ENCODE measurements at regions not wholly inside any gene's neighbourhood (a gene's known extent, or its start where the extent isn't known, plus 50 kb on each side); places are given as distances from the start of the nearest gene placed in this dataset.

DNA sequence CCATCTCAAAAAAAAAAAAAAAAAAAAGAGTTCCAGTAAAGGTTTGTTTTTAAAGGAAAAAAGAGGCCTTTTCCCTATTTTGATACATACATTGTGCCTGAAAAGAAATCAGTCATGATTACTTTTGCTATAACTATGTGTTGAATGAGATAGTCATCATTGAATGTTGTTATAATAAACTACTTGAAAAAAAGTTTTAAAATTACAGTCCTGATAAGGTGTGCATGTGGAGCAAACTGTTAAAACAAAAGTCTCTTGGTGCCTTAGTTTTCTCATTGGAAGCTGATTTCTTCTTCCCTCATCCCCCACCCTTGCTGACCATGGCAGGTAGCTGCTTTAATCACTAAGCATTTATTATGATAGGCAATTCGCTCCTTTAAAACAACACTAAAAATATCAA, 172.3 kb upstream of the TBCA start:
- no peak for DNase-seq

DNA sequence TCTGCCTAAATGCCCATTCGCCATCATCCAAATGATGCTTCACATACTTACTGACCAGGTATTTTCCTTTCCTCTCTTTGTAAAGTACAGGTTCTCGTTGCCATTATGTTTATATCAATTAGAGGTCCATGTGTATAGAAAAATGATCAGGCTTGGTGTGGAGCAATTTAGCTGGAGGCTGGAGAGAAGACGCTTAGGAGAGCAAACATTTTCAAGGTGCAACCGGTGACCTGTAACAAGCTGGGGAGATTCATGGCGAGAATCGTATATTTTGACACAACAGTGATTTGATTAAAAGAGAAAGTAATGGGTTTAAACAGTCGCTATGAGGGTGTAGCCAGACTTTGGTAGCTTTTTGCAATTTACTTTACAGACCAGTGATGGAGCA, 170.9 kb upstream of the TBCA start:
- DNase-seq: no peak

DNA sequence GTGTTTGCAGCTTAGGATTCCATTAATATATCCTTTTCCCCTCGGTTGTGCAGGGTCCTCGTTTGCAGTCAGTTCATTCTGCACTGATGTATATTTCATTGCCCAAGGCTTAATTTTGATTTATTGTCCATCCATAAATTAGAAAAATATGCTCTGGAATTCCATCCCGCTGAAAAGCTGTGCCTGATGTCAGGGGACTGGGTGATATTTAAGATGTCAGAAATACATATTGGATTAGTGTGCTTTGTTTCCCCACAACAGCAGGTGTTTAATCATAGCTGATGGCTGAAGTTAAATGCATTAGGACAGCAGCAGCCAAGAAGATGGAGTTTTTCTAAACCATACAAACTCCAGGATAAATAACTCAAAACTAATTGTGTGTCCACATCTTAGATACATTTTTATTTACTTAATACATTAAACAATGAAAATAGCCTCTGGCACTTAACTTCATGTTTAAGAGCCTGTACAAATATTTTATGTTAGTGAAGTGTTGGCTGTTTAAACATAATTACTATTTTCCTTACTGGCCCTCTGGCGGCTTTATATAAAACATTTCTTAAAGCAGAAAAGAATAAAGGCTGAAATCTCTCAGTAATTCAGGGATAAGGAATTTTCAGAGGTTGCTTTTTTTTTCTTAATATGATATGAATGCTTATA, 170.4 kb upstream of the TBCA start:
- DNase-seq: peak; percentile 35

DNA sequence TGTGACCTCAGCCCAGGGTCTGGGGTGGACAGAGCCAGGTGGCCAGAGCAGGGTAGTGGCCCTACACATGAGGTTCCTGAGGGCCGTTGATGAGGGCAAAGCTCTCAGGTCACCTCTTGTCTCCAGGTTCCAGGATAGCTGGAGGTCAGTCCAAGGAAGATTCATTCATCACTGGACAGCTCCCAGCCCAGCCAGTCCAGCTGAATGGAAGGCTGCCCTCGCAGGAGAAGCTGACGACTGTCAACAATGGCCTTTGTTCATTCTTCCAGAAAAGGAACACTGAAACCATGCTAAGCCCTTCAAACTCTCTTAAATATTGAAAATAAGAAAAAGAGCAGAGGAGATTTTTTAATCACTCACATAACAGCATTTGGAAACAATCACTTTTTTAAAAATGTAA, 169.7 kb upstream of the TBCA start:
- DNase-seq: no peak

DNA sequence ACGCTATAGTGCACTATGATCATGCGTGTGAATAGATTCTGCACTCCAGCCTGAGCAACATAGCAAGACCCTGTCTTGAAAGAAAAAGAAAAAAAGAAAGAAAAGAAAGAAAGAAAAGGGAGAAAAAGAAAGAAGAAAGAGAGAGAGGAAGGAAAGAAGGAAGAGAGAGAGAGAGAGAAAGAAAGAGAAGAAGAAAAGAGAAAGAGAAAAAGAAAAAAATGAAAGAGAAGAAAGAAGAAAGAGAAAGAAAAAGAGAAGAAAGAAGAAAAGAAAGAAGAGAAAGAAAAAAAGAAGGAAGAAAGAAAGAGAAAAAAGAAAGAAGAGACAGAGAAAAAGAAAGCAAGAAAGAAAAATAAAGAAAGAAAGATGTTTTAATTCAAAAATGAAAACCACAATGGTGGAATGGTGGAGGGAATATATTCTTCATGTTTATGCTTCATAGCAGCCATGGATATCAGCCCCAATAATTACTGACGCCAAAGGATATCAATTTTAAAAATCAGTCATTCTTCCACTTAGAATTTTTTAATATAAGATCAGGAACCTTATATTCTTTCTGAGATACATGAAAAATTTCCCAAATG, 168.7 kb upstream of the TBCA start:
- DNase-seq: no peak

DNA sequence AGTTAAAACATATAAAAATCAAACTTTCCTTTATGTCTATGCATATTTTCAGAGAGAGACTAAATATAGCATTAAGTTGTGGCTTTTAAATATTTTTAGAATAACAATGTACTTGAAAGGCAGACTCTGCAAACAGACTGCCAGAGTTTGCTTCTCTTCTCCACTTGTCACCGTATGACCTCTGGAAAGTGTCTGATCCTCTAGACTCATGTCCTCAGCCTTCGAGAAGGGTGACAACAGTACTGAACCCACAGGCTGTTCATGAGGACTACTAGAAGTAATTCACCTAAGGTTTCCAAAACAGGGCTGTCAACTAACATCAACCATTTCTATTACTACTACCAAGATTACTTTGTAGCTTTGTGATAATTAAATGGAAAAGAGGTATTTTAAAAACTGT, 167.7 kb upstream of the TBCA start:
- no peak for DNase-seq

DNA sequence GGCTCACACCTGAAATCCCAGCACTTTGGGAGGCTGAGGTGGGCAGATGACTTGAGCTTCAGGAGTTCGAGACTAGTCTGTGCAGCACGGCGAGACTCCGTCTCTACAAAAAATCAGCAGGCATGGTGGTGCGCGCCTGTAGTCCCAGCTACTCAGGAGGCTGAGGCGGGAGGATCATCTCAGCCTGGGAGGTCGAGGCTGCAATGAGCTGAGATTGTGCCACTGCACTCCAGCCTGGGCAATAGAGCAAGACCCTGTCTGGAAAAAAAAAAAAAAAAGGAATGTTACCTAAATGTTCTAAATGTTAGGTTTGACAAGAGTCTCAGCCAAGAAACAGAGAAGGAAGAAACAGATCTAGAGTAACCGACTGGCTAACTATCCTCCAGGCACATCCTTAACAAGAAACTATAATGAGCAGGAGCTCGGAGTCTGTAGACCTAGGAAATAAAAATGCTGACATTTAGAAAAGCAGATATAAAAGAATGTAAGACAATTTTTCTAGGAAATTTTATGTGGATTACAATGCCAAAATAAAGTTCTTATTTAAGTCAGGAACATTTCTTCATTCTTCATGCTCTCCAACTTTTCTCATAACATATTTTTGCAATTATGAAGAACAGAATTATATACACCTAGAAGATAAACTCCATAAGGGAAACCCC, 166.6 kb upstream of the TBCA start:
- no peak for DNase-seq

DNA sequence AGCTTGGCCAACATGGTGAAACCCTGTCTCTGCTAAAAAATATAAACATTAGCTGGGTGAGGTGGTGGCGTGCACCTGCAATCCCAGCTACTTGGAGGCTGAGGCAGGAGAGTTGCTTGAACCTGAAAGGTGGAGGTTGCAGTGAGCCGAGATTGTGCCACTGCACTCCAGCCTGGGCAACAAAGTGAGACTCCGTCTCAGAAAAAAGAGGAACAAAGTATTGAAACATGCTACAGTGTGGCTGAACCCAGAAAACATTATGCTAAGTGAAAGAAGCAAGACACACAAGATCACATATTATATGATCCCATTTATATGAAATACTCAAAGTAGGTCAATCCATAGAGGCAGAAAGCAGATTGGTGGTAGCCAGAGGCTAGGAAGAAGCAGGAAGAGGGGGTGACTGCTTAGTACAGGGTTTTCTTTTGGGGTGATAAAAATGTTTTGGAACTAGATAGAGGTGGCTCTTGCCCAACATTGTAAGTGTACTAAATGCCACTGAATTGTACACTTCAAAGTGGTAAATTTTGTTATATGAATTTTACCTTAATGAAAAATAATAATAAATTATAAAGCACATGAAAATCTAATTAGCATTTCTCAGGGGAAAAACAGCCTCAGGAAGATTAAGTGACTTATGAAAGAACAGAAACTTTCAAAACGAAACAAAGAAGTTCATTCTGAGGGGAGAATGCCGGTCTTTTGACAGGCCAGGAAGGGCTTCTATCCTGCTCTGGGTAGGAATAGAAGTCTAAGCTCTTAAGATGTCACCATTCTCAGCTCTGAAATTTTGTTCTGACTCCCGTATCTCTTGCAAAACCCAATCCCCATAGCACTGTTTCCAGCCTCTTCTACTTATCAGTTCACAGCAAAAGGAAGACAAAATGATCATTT, 161.1 kb upstream of the TBCA start:
- DNase-seq: no peak

DNA sequence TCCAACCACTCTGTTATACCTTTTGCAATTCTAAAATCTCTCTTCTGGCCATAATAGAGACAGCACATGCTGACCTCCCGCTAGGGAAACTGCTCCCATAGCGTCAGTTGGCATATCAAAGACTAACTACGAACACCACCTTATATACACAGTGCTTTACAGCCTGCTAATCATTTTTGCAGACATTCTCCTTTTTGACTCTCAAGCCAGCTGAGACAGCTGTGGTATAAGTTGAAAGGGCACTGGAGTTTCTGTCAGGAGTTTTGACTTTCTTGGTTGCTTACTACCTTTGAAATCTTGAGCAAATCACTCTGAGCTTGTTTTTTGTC, 160.2 kb upstream of the TBCA start:
- DNase-seq: no peak

DNA sequence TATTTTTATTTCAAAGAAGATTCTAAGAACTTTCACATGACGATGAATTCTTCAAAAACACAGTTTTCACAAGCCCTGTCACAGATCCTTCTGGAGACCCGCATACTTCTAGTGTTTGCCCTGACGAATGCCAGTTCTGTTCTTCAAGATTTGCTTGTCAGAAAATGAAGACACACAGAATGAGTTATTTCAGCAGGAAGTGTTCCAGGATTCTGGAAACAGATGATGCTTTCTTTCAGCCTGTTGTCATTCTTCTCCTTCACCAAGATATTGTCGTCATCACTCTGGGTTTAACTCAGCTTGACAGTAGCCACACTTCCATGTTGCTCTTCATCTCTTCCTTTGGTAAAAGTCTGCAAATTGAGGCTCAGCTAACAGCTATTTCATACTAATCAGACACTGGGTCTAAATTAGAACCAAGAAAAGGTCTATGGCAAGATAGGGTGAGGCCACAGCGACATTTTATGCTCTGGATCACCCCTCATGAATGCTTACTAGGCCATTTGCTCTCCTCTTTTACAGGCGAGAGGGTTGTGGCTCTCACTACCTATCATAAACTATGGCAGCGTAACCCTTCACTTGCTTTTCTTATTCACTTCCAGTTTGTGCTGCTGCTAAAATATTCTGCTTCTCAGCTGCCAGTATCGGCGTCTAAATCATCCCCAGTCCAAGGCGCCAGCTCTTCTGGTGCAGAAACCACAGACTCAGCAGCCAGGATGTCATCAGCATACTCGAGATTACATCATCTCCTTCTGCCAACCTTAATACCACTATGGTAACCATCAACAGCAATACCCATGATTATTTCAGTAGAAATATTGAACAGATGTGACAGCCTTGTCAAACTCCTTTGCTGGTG, 159.6 kb upstream of the TBCA start:
- DNase-seq: peak; percentile 50

DNA sequence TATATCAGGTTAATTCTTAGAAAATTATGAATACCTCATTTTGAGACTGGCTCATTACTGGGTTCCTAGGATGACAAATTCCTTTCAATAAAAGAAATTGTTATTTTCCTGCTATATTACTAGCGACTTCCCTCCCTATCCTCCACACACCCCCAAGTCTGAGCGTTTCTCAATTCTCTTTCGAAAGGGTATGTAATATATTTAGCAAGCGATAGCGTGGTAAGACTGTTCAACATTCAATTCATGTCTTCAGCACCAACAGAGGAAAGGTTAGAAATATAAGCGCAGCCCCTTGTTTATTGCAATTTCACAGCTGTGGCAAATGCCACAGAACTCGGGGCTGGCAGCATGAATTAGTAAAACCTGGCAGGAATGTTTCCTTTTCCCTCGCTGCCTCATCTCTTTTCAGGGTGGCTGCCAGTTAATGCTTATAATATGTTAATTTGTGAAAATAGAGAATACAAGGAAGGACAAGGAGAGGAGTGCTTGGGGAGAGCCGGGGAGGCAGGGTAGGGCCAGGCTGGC, 152.7 kb upstream of the TBCA start:
- DNase-seq: no peak

DNA sequence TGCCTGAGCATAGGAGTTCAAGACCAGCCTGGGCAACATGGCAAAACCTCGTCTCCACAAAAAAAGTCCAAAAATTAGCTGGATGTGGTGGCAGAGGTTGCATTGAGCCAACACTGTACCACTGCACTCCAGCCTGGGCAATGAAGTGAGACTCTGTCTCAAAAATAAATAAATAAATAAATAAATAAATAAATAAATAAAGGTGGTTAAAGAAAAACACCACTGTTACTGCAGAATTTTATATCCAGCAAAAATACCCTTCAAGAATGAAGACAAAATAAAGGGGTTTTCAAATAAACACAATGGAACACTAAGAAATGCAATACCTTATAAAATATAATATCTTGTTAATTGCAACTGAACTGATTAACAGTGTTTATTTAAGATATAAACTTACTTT, 150.2 kb upstream of the TBCA start:
- no peak for DNase-seq

DNA sequence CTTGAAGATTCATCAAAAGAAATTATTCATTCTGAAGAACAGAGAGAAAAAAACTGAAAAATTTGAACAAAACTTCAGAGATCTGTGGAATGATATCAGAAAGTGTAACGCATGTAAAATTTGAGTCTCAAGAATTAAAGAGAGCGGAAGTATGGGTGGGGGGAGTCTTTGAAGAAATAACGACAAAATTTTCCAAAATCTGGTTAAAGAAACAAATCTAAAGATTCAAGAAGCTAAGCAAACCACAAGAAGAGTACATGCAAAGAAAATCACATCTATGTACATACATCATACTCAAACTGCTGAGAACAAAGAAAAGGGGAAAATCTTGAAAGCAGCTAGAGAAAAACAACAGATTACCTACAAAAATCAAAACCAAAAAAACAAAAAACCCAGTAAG, 149.4 kb upstream of the TBCA start:
- DNase-seq: no peak

DNA sequence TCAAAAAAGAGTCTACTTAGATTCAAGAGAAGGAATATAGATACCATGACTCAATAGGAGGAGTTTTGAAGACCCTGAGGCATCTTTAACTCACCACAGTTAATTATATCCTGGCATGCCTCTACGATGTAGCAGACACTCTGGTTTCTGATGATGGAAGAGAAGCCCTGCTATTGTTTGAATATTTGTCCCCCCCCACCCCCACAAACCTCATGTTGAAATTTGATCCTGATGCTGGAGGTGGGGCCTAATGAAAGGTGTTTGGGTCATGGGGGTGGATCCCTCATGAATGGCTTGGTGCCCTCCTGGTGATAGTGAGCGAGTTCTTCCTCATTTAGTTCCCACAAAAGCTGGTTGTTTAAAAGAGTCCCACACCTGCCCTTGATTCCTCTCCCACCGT, 147.9 kb upstream of the TBCA start:
- peak; percentile 8 for DNase-seq

DNA sequence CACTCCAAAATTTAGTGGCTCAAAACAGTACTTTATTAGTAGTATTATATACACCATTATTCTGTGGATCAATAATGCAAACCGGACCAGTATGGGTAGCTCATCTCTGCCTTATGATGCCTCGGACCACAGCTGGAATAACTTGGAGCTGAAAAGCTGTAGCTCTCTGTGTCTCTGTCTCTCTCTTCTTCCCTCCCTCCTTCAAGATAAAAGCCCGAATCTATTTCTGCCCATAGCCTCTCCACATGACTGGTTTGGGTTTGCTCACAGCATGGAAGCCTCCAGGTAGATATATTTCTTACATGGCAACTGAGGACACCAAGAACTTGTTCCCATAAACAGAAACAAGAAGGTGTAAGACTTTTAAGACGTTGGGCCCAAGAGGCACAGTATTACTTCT, 147.5 kb upstream of the TBCA start:
- no peak for DNase-seq

DNA sequence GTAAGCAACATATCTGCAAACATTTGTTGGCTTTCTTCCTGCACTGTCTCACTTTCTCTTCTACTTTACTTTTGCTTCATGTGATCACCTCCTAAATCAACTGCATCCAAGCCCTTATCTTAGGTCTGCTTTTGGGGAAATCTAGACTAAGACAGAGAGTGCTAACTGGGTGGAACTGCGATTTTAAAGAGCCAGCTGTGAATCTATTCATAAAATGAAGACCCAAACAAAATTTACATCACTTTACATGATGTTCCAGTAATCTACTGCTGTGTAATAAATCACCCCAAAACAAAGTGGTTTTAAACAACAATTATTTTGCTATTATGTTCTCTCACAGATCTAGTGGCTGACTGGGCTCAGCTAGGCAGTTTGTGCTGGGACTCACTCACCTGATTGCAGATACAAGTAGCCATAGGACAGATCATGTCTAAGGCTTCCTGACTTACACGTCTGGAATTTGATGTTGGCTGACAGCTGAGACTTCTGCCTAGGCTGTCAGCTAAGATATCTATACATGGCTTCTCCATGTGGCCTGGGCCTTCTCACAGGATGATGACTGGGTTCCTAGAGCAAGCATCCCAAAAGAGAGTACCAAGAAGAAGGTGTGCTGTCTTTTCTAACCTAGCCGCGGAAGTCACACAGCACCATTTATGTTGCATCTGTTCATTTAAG, 145.1 kb upstream of the TBCA start:
- peak; percentile 14 for DNase-seq

DNA sequence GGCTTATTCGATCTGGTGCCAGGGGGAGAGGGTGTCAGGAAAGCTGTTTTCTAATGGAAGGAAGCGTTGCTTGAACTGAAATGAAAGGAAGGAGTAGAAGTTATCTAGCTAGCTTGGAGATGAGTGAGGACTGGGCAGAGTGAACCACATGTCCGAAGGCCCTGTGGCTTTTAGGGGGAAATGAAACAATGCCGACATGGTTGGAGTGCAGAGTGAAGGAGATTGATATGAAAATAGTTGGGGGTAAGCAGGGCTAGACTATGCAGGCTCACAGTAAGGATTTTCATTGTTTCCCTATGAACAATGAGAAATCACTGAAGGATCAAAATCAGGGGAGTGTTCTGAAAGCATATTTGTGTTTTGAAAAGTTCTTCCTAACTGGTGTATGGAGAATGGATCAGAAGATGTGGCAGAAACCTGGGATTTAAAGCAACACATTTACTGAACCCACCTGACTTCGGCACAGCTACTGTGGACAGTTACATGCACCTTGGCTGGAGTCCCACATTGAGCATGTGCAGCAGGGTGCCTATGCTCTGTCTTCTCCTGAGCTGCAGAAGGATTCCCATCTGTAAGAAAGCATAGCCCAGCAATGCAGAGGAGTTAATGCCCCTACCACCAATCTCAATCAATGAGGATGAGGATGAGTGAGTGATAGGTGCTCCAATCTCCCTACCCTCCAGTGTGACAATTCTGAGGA, 144.4 kb upstream of the TBCA start:
- DNase-seq: no peak

DNA sequence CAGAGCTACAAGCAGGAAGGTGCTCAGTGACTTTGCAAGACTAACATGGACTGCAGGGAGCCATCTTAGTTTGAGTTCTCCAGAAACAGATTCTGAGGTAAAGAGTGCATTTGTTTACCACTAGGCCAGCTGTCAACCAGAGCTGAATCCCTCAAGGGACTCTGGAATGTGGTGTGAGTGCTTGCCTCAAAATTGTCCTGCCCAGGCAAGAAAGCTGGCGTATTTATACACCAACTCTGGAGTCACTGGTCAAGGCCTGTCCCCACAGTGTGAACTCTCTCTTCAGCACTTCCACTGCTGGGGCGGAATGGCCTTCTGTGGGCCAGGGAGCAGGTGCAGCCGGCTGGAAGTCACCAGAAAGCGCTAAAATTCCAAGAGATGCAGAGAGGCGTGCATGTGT, 139.2 kb upstream of the TBCA start:
- DNase-seq: no peak

DNA sequence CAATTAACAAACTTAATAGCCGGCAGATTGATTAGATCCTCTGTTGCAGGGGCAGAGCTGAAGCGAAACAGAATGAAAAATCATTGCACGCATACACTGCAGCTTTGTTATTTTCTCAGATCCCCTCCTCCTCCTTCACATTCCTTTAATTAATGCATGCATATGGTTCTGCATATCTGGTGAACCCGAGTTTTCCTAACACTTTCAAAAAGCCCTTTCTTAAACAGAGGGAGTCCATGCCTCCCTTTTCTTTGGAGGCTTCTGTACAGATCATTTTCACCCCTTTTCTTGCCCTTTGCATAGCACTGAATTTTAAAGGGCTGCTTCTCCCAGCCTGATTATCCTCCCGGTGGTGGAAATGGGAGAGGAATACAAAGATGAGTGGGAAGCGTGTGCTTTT, 136.6 kb upstream of the TBCA start:
- DNase-seq: no peak

DNA sequence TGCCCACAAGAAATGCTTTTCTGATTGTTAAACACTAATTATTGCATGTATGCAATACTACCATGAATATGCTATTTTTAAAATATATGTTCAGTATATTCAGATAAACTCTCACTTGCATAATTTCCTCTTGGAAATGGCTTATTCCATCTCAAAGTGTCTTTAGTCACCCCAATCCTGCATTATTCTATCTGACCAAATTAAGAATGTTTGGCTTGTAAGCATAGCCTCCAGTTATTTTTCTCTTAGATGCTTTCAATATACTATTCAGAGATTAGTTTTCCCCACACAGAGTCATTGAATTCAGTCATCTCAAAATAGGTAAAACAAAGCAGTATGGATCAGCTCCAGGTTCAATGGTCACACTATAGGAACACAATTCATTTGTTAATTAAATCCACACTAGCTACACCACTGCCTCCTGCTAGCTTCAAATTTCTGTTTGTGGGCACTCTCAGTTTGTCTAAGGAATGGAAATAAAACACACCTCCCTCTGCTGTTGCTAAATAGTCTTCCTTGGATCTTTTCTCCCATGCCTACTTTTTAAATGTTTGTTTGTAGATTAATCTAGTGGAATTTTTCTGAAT, 134.6 kb upstream of the TBCA start:
- no peak for DNase-seq

DNA sequence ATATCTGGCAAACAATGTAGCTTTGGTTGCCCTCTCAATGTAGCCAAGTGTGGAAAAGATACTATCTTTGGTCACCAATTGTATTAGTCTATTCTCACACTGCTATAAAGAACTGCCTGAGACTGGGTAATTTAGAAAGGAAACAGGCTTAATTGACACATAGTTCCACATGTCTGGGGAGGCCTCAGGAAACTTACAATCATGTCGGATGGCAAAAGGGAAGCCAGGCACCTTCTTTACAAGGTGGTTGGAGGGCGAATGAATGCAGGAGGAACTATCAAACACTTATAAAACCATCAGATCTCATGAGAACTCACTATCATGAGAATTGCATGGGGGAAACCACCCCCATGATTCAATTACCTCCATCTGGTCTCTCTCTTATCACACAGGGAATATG, 133.1 kb upstream of the TBCA start:
- no peak for DNase-seq
